Globus pallidus (tissue), 1 donor: ENCODE measurements at regions not wholly inside any gene's neighbourhood (a gene's known extent, or its start where the extent isn't known, plus 50 kb on each side); places are given as distances from the start of the nearest gene placed in this dataset.
A peak's percentile ranks its signal among the peaks of the same experiment; 100 is the strongest.
"Not testable (repeated sequence)": the region's sequence is repeated elsewhere in the genome, so short reads cannot be mapped to it uniquely, and the experiment has no call there.

Experiments used
- DNase-seq: peaks from one replicate; pipeline ENCODE4 v3.0.0-alpha.2; 2015; ENCODE audit warnings: low spot score

DNA sequence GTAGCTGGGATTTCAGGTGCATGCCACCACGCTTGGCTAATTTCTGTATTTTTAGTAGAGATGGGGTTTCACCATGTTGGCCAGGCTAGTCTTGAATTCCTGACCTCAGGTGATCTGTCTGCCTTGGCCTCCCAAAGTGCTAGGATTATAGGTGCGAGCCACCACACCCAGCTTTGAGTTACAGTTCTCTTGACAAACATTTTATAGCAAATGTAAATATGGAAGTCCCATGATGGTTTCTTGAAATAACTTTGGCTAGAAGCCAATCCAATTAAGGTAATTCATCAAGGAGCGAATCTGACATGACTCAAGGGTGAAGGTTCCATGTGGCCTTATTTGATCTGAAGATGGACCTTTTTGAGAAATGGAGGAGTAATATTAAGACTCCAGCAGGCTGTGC is 76.2 kb upstream of the RFLNA start:
- not testable (repeated sequence) for DNase-seq

DNA sequence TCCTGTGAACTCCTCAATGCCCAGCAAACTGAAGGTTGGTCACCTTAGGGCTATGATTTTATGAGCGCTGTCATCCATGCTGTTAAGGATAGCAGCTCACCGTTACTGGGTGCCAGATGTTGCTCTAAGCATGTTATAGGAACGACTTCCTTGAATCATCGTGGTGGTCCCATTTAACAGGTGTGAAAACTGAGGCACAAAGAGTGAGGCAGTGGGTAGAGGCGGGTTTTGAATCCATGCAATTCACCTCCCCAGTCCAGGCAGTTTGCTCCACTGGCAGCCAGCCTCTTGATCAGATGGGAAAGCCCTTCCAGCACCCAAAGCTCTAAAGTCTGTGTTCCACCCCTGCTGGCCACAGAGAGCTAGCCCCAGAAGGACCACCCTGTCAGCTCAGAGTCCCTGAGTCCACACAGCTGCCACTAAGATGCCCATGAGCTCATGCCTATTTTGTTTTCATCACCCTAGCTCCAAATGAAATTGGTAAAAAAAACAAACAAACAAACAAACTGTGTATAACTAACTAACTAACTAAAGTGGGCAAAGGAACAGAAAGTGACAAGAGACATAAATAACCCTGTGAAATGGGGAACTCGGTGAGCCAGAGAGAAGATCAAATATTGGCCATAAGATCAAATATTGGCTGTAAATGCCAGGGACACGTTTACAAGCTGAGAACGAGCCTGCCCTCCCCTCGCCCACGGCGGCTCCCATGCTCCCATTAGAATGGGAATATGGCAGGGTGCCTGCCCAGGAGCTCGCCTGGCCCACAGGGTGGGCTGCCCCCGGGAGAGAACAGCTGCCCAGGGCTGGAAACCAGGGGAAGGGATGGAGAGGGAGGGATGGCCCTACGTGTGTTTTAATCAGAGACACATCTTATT is 72.3 kb upstream of the RFLNA start:
- DNase-seq, result no peak

DNA sequence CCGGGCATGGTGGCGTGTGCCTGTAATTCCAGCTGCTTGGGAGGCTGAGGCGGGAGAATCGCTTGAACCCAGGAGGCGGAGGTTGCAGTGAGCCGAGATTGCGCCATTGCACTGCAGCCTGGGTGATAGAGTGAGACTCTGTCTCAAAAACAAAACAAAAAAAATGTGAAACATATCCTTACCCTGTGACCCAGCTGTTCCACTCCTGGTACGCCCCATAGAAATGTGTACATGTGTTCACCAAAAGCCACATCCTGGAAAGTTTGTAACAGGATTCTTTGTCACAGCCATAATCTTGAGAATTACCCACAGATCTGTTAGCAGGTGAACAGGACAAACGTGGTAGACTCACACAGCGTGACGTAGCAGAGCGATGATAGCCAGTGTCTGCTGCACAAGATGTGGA is 71.2 kb upstream of the RFLNA start:
- DNase-seq, result not testable (repeated sequence)

DNA sequence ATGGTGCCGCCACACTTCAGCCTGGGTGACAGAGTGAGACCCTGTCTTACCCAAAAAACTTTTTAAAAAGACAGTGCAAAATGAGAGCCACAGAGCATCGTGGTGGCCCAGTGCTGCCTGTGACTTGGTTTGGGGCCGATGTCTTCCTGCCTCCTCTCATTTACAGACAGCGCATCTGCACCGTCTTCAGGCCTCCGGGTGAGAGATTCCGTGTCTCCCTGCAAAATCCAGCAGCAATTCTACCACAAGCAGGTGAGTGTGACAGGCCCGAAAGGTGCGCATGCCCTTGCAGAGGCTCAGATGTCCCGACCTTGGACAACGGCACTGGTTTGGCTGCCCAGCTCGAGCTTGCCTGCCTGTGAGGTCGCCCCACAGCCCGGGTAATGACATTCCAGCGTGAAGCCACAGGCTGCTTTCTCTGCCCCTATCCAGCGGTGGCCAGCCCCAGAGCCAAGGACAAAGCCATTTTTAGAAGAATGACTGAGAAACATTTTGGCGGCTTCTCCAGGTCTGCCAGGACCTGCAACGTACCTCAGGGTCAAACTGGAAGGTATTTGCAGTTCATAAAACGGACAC is 70.3 kb upstream of the RFLNA start:
- no peak for DNase-seq

DNA sequence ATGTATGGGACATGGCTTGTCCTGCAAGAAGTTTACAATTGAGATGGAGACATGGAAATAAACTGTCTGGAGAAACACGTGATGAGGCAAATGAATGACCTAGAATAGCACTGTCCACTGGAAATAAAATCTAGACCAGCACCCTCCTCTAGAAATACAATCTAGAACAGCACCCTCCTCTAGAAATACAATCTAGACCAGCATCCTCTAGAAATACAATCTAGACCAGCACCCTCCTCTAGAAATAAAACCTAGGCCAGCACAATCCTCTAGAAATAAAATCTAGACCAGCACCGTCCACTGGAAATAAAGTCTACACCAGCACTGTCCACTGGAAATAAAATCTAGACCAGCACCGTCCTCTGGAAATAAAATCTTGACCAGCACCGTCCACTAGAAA is 69.2 kb upstream of the RFLNA start:
- no peak for DNase-seq

DNA sequence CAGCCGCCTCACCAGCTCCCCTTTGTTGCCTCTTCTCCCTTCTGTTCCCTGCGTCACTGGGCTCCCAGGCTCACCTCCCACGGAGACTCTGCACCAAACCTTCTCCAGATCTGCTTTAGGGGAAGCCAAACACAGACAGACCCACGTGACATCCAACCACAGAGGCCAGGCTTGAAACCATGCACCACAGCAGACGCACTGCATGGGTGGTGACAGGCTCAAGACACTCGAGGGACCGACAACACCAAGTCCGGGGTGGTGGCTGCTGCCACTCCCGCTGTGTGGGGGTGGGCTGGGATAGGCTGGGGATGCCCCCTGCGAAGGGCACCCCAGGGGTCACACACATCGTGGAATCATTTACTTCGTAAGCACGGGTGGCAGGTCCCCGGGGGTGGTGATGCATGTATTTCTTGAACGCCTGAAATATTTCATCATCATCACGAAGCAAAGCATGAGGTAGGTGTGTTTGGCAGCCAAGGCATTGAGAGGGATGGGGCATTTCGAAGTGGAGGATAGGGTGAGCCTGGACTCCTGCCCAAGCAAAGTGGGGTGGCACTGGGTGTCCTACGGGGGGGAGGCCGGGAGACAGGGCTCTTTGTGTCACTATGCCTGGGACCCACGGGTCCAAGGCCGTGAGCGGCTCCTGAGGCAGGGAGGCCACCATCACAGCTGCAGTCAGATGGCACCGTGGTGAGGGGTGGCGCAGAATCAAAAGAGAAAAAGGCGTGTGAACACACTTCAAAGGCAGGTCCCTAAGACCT is 66.8 kb upstream of the RFLNA start:
- DNase-seq, result no peak

DNA sequence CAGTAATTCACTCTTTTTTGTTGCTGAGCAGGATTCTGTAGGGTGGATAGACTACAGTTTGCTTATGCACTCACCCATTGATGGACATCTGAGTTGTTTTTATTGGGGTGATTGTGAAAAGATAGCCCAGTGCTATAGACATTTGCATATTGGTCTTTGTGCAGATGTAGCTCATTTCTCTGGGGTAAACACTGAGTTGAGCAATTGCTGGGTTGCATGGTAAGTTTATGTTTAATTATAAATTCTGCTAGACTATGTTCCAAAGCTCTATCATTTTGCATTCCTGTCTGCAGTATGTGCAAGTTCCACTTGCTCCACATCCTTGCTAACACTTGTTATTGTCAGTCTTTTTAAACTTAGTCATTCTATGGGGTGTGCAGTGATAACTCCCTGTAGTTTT is 65.4 kb upstream of the RFLNA start:
- DNase-seq, result no peak

DNA sequence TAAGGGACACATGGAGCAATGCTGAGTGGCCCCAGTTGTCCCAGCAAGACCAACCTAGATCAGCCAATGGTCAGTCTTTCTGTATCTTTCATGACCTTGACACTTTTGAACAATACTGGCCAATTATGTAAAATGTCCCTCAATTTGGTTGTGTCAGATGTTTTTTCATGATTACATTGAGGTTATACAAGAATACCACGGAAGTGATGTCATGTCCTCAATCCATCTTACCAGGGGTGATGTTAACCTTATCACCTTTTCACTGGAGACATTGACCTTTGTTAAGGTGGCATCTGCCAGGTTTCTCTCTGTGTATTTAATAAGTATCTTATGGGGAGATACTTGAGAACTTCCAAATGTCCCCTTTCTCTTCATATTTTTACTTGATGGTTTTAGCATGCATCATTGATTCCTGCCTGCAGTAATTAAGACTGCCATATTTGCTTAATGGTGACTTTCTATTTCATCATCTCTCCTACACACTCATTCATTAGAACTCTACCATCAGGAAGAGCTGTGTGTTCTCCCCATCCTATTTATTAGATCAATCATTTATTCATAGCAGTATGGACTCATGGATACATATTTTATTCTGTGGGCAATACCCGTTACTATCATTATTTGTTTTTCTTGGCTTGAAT is 64.7 kb upstream of the RFLNA start:
- DNase-seq, result no peak

DNA sequence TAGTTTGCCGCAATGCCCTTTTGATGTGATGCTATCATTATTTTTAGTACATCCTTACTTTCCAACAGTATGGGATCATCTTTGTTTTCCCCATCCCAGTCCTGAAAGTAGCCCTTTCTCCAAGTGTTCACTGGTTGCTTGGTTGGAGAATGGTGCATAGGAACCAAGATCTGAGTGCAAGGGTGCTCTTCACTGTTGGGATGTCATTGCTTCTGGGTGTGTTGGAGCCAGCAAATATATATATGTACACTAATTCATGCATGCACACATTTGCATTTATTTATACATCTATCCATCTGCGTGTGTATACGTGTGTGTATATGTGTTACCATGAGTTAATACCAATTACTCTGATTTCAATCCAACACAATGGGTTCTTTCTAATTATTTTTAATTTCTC is 64.1 kb upstream of the RFLNA start:
- DNase-seq, result no peak

DNA sequence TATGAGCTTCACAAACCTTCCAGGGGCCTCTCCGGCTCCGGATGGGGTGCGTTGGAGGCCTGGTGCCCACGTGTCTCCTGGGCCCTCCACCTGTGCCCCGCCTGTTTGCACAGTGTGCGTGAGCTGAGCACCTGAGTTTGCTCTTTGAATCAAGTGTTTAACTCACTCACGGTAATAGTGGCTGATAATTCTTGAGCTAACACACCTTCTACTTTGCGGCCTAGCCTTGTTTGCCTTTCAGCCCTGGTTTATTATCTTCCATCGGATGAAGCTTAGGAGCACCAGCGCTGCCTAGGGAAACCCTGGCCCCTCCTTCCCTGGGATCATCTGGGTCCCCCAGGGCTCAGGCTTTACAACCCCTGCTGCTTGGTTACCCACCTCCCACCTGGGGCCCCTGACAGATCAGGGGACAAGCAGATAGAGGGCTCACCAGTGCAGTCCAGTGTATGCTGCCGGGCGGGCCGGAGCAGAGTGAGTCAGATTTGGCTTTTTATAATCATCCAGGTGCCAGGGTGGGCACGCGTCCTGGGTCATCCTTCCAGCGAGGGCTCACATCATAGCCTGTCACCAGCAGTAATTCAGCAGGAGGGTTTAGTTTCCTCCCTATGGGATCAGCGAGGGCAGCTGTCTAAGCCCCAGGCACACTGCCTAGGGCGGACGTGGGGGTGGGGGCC is 62.8 kb upstream of the RFLNA start:
- no peak for DNase-seq

DNA sequence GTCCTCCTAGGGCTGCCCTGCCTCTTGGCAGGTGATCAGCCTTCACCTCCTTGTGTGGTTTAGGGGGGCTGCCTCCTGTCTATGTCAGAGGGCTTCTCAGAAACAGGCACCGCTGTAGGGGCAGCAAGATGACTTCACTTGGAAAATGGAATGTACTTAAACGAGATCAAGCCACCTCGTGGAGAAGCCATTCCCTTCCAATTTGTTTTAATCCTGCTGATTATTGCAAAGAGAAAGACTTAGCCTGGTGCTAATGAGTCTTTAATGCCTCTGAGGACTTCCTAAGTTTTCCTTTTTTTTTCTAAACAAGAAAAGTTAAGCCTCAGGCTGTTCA is 62.3 kb upstream of the RFLNA start:
- no peak for DNase-seq

DNA sequence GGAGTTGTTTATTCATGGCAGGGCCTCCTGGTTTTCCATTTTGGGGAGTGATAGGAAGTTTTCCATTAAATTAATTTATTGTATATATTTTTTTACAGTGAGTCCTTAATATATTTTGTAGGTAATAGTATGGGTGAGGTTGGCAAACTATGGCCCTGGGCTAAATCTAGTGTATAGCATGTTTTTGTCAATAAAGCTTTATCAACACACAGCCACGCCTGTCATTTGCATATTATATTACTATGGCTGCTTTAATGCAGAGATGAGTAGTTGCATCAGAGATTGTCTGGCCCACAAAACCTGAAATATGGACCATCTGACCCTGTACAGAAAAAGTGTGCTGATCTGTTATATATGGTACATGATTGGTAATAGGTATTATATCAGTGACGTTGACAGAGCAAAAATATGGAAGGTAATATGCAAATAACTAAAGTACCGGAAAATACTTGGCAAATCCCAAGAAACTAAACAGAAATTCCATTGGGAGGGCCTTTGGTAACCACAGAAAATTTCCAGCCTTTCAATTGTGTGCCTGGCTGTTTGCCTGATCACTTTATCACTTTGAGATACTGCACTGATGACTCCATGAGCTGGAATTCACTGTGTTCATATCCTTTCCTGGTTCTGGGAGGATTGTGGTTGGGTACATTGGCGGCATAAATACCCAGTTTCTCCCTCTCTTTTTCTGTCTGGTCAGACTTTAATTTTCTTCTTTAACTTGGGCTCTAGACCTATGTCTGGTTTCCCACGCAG is 61.7 kb upstream of the RFLNA start:
- DNase-seq, result no peak

DNA sequence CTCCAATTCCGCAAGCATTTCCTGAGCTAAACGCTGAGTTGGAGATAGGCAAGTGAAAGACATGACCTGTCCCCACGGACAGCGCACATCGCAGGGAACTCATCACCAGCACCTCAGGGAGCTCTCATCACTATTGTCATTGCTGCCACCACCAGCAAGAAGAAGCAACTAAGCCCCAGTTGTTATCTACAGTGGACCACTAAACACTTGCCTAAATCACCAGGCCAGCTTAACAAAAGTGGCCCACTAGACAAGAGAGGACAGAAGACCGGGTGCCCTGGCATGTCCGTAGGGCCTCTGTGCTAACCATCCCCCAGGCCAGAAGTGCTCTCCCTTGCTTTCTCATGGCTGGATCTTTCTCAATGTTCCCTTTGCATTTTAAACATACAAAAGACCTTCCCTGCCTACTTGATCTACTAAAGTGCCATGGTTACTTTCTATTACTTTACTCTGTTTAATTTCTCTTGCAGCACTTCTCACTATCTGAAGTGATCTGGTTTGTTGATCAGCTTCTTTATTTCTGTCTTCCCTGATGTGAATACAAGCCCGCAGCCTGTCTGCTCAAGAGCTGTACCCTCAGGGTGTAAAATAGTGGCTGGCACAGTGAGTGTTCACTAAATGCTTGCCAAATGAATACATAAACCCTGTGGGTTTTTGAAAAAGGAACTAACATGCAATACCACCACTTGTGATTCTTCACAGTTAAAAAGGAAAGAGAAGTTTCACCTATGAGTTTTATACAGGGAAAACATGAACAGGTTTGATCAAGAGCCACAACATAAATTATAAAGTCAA is 60.9 kb upstream of the RFLNA start:
- no peak for DNase-seq

DNA sequence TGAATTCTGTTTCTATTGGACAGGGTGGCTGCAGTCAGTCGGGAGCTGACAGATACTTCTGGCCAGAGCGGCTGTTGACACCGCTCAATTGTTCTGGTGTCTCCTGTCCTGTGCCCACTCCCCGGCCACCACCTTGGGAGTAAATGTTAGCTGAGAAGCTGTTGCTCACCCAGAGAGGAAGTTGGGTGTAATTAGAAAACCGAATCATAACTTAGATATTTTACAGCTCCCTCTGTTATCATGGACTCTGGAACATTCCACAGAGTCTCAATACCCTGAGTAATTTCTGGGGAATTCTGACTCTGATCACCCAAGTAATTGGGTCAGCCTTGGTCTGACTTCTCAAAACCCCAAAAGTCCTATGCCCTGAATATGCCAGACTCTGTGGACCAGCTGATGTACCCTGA is 58.3 kb upstream of the RFLNA start:
- DNase-seq, result no peak

DNA sequence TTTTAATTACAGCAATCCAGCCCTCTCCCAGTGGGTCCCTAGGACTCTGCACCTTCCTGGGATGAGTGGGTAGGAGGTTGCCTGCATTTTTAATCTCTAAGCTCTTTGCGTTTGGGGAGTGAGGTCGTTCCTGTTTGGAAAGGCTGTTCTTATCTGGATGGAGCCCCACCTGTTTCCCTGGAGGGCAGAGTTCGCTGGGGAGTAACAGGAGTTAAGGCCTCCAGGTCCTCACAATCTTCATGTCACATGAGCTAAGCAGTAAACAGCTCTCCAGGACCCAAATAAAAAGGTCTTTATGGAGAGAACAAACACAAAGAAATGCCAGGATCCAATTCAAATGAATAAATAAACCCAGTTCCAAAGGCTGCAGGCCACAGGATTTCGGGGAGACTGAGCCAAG is 56.0 kb upstream of the RFLNA start:
- DNase-seq, result peak; percentile 8

DNA sequence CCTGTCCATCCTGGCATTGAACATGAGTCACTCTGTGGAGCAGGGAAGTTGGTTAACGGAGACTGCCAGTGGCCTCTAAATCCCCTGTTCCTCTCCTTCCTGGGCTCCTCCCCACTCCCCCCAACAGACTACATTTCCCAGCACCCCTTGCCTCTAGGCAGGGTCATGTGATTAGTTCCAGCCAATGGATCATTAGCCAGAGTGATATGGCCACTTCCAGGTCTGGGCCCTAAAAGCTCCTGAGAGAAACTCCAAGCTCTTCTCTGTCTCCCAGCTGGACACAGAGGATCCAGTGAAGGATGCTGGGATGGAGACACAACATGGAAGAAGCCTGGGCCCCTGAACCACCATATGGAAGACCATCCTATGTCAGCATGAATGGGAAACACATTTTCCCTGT is 54.4 kb upstream of the RFLNA start:
- DNase-seq, result no peak

DNA sequence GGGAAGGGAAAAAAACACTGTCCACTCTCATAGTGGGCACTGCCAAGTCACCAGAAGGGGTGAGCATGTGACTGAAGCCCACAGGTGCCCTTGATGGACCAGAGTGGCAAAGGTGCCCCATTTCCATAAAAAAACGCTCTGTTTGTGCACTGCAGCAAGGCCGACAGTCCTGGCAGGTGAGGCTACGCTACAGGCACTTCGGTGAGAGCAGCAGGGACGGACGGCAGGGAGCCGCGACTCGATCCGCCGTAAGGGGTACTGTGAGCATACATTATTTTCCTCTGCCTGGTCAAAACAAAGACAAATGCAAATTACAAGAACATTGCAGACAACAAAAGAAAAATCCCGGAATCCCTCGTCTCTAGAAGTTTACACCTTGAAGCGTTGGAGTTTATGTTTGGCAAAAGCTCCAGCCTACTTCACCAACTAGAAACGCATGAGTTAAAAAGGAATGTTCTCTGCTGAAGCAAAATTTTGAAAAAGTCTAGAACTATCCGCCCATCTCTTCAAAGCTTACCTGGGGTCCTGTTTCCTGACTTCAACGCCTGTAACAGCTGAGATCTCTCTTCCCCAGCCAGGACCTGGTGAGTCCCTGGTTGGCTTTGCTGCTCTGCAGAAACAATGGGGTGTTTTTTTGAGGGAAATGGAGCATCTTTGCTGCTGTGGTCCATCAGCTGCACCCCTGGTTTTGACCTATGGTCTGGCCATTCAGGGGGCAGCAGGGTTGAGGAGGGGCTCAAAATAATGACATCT is 52.9 kb upstream of the RFLNA start:
- no peak for DNase-seq

DNA sequence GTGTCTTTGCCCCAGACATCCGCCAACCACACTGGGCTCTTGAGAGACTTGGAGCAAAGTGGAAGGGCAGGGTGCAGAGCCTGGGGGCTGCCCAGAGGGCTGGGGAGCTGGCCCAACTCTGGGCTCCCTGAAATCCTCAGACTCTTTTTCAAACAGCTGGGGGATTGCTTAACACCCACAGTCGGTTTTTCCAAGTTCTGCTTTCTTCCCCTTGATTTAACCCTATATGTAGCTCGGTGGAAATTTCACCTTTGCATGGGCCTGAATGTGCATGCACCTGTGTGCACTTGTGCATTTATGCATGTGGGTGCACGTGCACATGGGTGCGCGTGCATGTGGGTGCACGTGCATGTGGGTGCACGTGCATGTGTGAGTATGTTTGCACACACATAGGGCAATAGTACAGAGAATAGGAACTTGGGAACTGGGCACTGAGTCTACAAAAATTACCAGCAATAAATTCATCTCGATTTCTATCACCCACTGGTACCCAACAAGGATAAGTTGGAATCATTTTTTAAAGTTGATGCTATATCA is 52.3 kb upstream of the RFLNA start:
- no peak for DNase-seq

DNA sequence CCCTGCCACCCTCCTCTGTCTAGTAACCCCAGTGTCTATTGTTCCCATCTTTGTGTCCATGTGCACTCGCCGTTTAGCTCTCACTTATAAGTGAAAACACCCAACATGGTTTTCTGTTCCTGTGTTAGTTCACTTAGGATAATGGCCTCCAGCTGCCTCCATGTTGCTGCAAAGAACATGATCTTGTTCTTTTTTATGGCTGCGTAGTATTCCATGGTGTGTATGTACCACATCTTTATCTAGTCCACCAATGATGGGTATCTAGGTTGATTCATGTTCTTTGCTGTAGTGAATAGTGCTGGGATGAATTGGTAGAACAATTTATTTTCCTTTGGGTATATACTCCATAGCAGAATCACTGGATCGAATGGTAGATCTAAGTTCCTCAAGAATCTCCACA is 51.0 kb upstream of the RFLNA start:
- DNase-seq, result no peak
